ENCODE measurements at regions not wholly inside any gene's neighbourhood (a gene's known extent, or its start where the extent isn't known, plus 50 kb on each side); places are given as distances from the start of the nearest gene placed in this dataset.

- TF ChIP-seq SP1 (IDR thresholded peaks at IDR 0.05), result no peak
- no peak for TF ChIP-seq SUZ12 (IDR thresholded peaks at IDR 0.05)
These were observed 196.9 kb downstream of the CSNK2A3 start for GRCh38 chr11:11155962-11156815.
